SH-SY5Y (cell line): ENCODE measurements at regions not wholly inside any gene's neighbourhood (a gene's known extent, or its start where the extent isn't known, plus 50 kb on each side); places are given as distances from the start of the nearest gene placed in this dataset.

Experiments used
- GATA2 ChIP-seq: IDR thresholded peaks from 2 replicates; pipeline ENCODE4 v1.6.1; 2011; ENCODE audit warnings: mild to moderate bottlenecking, low read depth, low read length
- GATA3 ChIP-seq: IDR thresholded peaks from 2 replicates; pipeline ENCODE4 v1.6.1; 2011; ENCODE audit warnings: low read depth, mild to moderate bottlenecking, low read length, moderate library complexity

DNA sequence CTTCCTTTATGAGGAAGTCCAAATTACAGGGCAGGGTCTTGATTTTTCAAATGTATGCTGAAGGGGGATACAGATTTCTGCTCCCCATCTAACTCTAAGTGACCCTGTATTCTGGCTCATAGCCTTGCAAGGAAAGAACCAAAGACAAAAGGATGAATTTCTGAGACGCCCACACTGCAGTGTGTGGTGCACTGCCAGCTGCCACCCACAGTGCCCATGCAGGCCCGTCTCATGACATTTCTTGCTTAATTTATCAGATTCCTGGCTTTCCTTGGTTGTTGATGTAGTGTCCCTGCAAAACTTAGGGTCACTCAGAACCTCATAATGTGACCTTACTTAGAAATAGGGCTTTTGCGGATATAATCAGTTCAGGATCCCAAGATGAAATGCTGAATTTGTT, 68.0 kb downstream of the CBLN4 start:
- TF ChIP-seq GATA2 (no peak), GATA3 (no peak)

DNA sequence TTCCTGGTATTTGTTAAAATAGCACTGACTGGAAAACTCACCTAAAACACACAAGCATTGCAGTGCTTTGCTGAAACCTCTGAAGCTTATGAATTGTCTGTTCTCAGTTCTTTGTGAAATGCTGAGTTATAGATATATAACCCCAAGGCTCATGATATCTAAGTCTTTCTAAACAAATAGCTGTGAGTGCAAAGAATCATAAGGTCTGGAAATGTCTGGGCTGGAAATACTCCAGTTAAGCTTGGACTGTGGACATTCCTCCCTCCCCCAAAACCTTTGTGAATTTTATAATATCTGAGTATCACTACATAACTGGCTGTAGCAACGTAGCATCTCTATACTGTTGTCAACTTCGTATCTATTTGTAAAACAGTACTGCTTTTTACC, 69.1 kb downstream of the CBLN4 start:
- TF ChIP-seq GATA3 = no peak
- no peak for TF ChIP-seq GATA2

DNA sequence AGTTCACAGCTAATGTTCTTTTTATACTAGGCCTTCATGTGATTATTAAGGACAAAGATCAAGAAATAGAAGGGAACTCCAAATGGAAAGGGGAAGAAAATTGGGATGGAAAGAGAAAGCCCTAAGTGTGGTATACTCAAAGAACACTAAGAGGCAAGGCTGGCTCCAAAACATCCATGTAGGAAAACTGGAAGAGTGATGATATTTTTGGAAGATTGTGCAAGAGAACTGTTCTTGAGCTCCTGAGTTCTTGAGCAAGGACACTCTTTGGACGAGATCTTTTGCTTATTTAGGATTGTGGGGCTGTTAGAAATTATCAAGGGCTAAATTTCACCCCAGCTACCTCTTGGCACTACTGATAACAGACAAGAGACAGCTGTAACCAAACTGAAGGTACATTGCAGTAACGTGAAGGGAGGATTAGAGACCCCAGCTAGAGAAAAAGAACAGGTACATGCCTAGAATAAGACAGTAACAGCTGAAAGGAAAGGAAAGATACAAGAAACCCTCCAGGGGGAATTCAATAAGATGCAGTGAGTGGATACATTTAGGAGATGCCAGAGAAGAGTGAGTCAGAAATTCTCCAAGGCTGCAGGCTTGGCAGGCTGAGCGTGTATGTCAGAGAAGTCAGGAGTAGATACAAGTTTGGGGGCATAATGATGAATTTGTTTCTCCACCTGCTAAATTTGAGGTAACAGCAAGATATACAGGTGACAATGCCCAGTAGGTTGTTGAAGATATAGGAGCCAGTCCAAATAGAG, 69.7 kb downstream of the CBLN4 start:
- TF ChIP-seq GATA2 (no peak), GATA3 (no peak)

DNA sequence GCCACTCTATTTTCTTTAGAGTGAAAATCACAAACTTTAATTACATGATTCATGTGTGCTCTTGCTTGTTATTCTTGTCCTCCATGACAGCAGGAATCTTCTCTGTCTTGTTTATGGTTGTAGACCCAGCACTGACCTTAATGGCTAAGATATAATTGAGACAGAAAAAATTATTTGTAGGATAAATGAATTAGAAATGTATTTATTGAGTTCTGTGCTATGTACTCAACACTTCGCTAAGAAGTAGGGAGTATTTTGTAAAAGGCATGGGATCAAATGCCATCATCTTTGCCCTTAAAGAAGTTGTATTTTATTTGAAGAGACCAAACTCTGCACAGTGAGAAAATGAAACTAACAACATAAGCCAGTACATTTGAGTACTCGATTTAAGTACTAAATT, 71.2 kb downstream of the CBLN4 start:
- no peak for TF ChIP-seq GATA3
- TF ChIP-seq GATA2 = no peak

DNA sequence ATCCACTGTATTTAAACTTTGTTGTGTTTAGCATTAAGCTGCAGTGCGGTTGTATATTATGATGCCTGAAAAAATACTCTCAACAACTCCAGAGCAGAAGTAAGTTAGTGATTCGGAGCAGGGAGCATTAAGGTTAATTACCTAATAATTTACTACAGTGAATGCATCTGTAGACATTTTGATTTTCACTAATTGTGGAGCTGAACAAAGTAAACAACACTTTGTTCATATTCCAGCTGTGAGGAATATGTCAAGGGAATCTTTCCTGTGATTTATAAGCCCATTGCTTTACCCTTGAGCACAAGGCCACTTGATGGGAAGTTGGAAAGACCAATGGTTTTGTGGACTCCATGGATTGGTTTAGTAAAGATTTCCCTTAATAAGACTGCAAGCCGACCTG, 77.1 kb downstream of the CBLN4 start:
- no peak for TF ChIP-seq GATA3
- TF ChIP-seq GATA2 = no peak

DNA sequence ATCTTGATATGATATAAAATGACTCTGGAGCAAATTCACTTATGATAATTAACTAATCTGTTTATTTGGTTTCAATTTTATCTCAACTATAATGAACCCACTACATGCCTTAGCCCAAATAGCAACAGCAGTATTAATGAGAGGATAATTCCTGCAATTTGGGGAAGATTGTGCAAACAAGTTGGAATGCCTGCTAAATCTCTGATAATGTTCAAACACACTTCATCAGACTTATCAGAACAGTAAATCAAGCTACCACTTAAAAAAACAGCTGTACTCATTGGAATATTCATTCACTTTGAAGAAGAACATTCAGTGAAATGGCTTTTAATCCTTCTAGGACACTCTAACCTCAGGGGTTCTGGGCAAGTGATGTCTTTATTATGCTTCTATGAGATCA, 85.4 kb downstream of the CBLN4 start:
- TF ChIP-seq GATA2 (no peak), GATA3 (no peak)

DNA sequence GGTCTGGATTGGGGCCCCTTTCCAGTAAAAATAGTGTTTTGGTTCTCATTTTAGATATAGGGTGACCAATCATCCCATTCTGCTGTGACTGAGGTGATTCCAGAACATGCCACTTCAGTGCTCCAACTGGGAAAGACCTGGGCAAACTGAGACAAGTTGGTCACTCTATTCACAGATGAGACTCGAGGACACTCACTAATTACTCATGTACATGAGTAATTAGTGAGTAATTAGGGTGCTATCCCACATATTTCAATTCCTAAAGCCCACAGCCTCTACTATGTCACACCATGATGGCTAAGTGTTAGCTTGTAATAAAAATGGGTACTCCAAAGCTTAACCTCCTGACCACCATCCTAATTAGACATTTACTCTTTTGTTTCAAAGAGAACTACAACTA, 86.0 kb downstream of the CBLN4 start:
- TF ChIP-seq GATA2 (no peak), GATA3 (no peak)

DNA sequence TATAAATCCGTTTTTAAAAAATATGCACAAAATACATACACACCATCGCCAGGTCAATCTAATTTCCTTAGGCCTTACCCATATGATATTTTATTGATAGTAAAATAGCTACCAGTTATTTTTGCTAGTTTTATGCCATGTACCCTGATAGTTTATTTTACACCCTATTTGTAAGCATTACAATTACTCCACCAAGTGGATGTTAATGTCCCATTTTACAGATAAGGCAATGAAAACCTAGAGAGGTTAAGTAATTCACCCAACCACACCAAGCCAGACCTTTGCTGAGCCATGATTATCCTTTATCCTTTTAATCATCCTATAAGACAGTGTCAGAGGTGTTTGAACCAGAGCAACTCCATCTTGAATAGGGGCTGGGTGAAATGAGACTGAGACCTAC, 86.8 kb downstream of the CBLN4 start:
- TF ChIP-seq GATA3 (no peak), GATA2 (no peak)

DNA sequence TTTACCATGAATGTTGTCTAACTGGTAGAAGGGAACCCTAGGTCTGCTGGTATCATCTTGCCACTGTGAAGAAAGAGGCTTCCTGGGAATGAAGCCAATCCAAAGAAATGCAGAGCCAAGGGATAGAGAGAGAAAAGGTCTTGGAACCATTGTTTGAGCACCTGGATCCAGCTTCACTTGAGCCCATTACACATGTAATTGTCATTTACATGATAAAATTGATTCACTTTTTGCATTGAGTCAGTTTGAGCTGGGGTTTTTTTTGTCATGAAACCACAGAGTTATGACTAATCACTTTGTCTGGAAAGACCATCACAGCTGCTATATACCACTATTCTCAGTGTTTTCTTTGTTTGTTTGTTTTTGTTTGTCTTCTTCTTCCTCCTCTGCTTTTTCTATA, 112.3 kb downstream of the CBLN4 start:
- TF ChIP-seq GATA3 = no peak
- TF ChIP-seq GATA2 = no peak

DNA sequence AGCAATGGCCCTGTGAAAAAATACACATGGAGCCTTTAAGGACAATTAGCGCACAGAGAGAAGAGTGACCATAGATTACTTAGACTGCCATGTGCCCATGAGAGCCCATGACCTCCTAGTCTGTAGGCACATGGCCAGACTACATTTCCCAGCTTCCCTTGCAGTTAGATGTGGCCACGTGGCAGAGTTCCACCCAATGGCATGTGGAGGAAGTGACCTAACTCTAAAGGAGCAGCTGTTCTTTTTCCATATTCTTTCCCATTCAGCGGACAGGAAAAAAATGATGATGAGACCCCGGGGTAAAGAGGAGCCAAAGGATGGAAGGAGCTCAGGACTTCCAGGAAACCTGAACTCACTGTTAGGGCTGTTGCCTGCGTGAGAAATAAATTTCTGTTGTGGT, 116.6 kb downstream of the CBLN4 start:
- TF ChIP-seq GATA2 (no peak), GATA3 (no peak)

DNA sequence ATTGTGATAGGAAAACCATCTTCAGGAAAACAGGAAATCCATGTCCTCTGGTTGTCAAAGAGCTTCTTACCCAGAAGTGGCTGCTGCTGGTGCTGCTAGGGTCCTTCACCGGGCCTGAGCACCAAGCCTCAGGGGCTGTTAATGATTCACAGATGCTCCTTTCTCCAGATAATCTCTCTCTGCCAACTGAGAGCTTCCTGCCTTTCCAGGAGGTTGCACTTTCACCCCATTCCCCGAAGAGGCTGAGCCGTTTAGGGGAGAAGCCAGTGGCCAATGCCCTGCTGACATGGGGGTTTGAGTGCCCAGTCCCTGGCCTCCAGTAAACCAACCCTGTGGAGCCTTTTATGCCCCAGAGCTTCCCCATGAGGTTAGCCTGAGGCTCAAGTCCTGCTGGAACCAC, 122.4 kb downstream of the CBLN4 start:
- TF ChIP-seq GATA2 = no peak
- no peak for TF ChIP-seq GATA3

DNA sequence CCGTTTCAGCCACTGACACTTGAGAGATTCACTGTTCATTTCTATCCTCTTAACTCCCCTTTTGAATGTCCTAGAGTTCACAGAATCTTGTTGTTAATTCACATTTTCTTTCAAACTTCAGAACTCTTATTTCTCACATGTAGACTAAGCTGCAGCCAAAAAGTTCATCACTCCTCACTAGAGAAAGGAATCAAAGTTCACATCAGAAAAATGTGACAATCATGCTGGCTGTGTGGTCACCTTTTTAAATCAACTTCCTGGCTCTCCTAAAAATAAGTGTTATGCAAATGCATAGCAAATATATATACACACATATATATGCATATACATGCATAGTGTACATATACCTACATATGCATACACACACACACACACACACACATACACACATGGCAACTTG, 123.0 kb downstream of the CBLN4 start:
- no peak for TF ChIP-seq GATA3
- no peak for TF ChIP-seq GATA2

DNA sequence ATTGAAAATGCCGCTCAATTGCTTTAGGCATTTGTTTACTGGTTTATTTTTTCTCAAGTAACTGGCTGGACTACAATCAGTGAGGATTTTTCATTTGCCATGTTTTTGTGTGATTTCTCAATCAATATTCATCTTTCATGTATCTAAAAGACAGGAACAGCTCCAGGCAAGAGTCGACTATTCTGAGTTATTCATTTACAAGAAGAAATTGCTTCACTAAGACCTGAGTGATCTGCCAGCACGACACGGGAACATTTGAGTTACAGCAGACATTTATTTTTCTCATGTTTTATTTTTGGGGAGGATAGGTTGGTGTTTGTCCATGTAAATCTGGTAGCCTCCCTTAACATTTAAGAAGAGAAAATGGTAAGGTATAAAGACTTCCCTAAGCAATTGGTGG, 124.1 kb downstream of the CBLN4 start:
- TF ChIP-seq GATA3 (no peak), GATA2 (no peak)

DNA sequence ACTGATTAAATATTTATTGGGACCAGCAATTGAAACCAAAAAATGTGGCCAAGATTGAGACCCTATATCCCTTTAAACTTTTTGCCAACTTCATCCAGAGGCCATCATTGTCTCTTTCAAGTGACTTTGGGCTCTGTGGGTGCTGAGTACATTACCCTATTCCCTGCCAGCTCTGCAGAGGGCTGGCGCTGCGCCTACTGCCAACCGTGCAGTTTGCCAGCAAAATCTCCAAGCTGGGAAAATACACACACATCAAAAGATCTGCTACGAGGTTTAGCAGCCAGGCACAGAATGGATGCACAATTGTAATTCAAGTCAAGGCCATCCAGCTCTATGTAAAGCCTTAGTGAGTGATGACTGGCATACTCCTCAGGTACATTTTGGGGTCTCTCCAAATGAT, 125.0 kb downstream of the CBLN4 start:
- TF ChIP-seq GATA3 = no peak
- TF ChIP-seq GATA2 = no peak

DNA sequence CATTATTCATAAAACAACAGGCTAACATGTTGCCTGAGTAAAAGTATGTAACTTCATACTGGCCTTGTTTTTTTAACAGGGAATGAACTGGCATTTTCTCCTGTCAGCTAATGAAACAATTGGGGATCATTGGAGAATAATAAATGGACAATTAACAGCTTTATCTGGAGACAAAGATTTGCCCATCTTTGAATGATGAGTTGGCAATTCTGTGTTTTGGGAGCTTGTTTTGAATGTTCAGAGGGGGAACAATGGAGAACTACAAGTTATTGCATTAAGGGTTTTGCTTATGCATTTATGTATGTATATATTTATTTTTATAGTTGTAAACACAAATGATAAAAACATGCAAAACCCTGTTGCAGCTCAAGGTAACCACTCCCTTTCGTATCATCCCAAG, 150.3 kb downstream of the CBLN4 start:
- TF ChIP-seq GATA3 (no peak), GATA2 (no peak)

DNA sequence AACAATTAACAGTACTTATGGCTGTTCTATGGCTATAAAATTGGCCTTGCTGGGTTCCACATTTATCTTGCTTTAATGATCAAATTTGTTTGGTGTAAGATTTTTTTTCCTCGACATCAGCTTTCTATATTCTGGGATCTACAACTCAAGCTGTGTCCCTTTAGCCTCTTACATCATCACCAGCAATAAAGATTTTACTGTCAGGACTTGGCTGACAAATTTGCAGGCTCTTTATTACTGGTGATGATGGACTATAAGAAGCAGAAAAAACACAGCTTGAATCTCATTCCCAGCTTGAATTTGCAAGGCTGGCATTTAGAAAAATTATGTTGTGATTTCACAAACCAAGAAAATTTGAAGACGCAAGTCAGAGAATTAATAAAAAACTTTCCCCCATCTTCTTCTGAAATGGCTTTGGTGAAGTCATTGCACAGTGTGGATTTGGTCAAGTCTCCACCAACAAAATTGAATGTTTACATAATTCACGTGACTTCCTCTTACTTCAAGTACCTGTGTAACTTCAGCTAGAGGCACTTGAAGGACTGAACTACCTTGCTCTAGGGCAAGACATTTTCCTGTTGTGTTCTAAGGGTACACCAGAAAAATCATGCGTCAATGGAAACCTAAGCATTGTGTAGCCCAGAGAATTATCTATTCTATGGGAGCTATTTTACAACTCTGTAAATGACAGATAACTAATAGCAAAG, 175.0 kb downstream of the CBLN4 start:
- TF ChIP-seq GATA2 = no peak
- no peak for TF ChIP-seq GATA3
